GM20000 (cell line): ENCODE measurements at regions not wholly inside any gene's neighbourhood (a gene's known extent, or its start where the extent isn't known, plus 50 kb on each side); places are given as distances from the start of the nearest gene placed in this dataset.

Experiments
- DNase-seq: peaks from one replicate; pipeline ENCODE4 v3.0.0; 2012; ENCODE audit warnings: low spot score
- CTCF ChIP-seq: IDR thresholded peaks from 2 replicates; pipeline ENCODE4 v1.5.1; 2012; ENCODE audit warnings: mild to moderate bottlenecking, control low read depth; ENCODE audit errors: extremely low read depth, missing control alignments

- DNase-seq, result no peak
- no peak for TF ChIP-seq CTCF
These were observed 308.3 kb upstream of the HS3ST1 start for GRCh38 chr4:11736978-11737377.

GRCh38 chr4:11735651-11736050 lies 307.0 kb upstream of the HS3ST1 start:
- no peak for DNase-seq
- no peak for TF ChIP-seq CTCF

GRCh38 chr4:11732155-11732554 lies 303.5 kb upstream of the HS3ST1 start:
- TF ChIP-seq CTCF, result no peak

GRCh38 chr4:11730545-11730944 lies 301.9 kb upstream of the HS3ST1 start:
- DNase-seq, result no peak

More at GRCh38 chr4:11732155-11732554, 303.5 kb upstream of the HS3ST1 start:
- no peak for DNase-seq

GRCh38 chr4:11729548-11729947 lies 300.9 kb upstream of the HS3ST1 start:
- no peak for TF ChIP-seq CTCF
- DNase-seq, result no peak

More at GRCh38 chr4:11730545-11730944, 301.9 kb upstream of the HS3ST1 start:
- TF ChIP-seq CTCF, result no peak

- no peak for DNase-seq
- no peak for TF ChIP-seq CTCF
These were observed 299.3 kb upstream of the HS3ST1 start for GRCh38 chr4:11727903-11728564.

- DNase-seq, result no peak
- TF ChIP-seq CTCF, result no peak
These were observed 296.0 kb upstream of the HS3ST1 start for GRCh38 chr4:11724731-11725130.
